ENCODE measurements at regions not wholly inside any gene's neighbourhood (a gene's known extent, or its start where the extent isn't known, plus 50 kb on each side); places are given as distances from the start of the nearest gene placed in this dataset.
A peak's percentile ranks its signal among the peaks of the same experiment; 100 is the strongest.

GRCh38 chr21:27567381-27567780, 600.5 kb upstream of the ADAMTS5 start:
- no peaks in the 10 kb centered on the region for H3K27me3 ChIP-seq (replicated peaks)
- no peak for DNase-seq
- TF ChIP-seq CTCF (IDR thresholded peaks at IDR 0.05; ENCODE audit: low read depth, low read length, missing control alignments) = no peak
- H3K27ac ChIP-seq = no peak overlapping the region
- in situ Hi-C loops (cut with HindIII; ENCODE audit: low pct_ligation_motif_present, low sequenced_read_pairs) = no loop called here
- no peak overlapping the region for H3K4me3 ChIP-seq (ENCODE audit: low read depth, low read length)
- H3K36me3 ChIP-seq (replicated peaks) = no peaks in the 10 kb centered on the region

GRCh38 chr21:27566521-27566920, 599.6 kb upstream of the ADAMTS5 start:
- DNase-seq = no peak
- H3K27ac ChIP-seq = no peak overlapping the region
- in situ Hi-C loops (cut with HindIII; ENCODE audit: low pct_ligation_motif_present, low sequenced_read_pairs) = no loop called here
- H3K36me3 ChIP-seq (replicated peaks) = no peaks in the 10 kb centered on the region
- H3K4me3 ChIP-seq (ENCODE audit: low read depth, low read length) = no peak overlapping the region
- no peak for TF ChIP-seq CTCF (IDR thresholded peaks at IDR 0.05; ENCODE audit: low read depth, low read length, missing control alignments)
- no peaks in the 10 kb centered on the region for H3K27me3 ChIP-seq (replicated peaks)

- in situ Hi-C loops (cut with HindIII; ENCODE audit: low pct_ligation_motif_present, low sequenced_read_pairs) = no loop called here
- H3K27ac ChIP-seq = peak overlapping the region; percentile 74
- H3K27me3 ChIP-seq (replicated peaks) = no peaks in the 10 kb centered on the region
- TF ChIP-seq CTCF (IDR thresholded peaks at IDR 0.05; ENCODE audit: low read depth, low read length, missing control alignments) = no peak
- H3K36me3 ChIP-seq (replicated peaks) = no peaks in the 10 kb centered on the region
- no peak overlapping the region for H3K4me3 ChIP-seq (ENCODE audit: low read depth, low read length)
- DNase-seq = no peak
Observed at GRCh38 chr21:27565364-27565763, 598.5 kb upstream of the ADAMTS5 start.

- DNase-seq = peak; percentile 84
- no peak overlapping the region for H3K4me3 ChIP-seq (ENCODE audit: low read depth, low read length)
- TF ChIP-seq CTCF (IDR thresholded peaks at IDR 0.05; ENCODE audit: low read depth, low read length, missing control alignments) = peak; percentile 84
- in situ Hi-C loops (cut with HindIII; ENCODE audit: low pct_ligation_motif_present, low sequenced_read_pairs) = no loop called here
- no peaks in the 10 kb centered on the region for H3K27me3 ChIP-seq (replicated peaks)
- peak overlapping the region; percentile 74 for H3K27ac ChIP-seq
- H3K36me3 ChIP-seq (replicated peaks) = no peaks in the 10 kb centered on the region
Observed at GRCh38 chr21:27564684-27565301, 597.9 kb upstream of the ADAMTS5 start.

- DNase-seq = no peak
- in situ Hi-C loops (cut with HindIII; ENCODE audit: low pct_ligation_motif_present, low sequenced_read_pairs) = no loop called here
- Histone ChIP-seq H3K27me3 (replicated peaks) (no peaks in the 10 kb centered on the region), H3K36me3 (replicated peaks) (no peaks in the 10 kb centered on the region), H3K4me3 (ENCODE audit: low read depth, low read length) (no peak overlapping the region), H3K27ac (no peak overlapping the region)
- no peak for TF ChIP-seq CTCF (IDR thresholded peaks at IDR 0.05; ENCODE audit: low read depth, low read length, missing control alignments)
Observed at GRCh38 chr21:27562303-27562702, 595.4 kb upstream of the ADAMTS5 start.

GRCh38 chr21:27561116-27561515, 594.2 kb upstream of the ADAMTS5 start:
- H3K27me3 ChIP-seq (replicated peaks) = no peaks in the 10 kb centered on the region
- in situ Hi-C loops (cut with HindIII; ENCODE audit: low pct_ligation_motif_present, low sequenced_read_pairs) = no loop called here
- H3K27ac ChIP-seq = no peak overlapping the region
- no peak overlapping the region for H3K4me3 ChIP-seq (ENCODE audit: low read depth, low read length)
- DNase-seq = no peak
- H3K36me3 ChIP-seq (replicated peaks) = no peaks in the 10 kb centered on the region
- no peak for TF ChIP-seq CTCF (IDR thresholded peaks at IDR 0.05; ENCODE audit: low read depth, low read length, missing control alignments)

Measured in brain microvascular endothelial cell (primary cell).